Cardiac septum (tissue), 1 donor: ENCODE measurements at regions not wholly inside any gene's neighbourhood (a gene's known extent, or its start where the extent isn't known, plus 50 kb on each side); places are given as distances from the start of the nearest gene placed in this dataset.

Experiments
- DNase-seq: peaks from one replicate; pipeline ENCODE4 v3.0.0-alpha.2; 2020; ENCODE audit warnings: low spot score
- intact Hi-C: fragments of 100-400 bp; cut with DNase I; formaldehyde crosslinking; loops from one replicate; pipeline ENCODE4 v1.14.0; 2022
- donor health status: DM: no; HTN: no; CAD: no.

DNA sequence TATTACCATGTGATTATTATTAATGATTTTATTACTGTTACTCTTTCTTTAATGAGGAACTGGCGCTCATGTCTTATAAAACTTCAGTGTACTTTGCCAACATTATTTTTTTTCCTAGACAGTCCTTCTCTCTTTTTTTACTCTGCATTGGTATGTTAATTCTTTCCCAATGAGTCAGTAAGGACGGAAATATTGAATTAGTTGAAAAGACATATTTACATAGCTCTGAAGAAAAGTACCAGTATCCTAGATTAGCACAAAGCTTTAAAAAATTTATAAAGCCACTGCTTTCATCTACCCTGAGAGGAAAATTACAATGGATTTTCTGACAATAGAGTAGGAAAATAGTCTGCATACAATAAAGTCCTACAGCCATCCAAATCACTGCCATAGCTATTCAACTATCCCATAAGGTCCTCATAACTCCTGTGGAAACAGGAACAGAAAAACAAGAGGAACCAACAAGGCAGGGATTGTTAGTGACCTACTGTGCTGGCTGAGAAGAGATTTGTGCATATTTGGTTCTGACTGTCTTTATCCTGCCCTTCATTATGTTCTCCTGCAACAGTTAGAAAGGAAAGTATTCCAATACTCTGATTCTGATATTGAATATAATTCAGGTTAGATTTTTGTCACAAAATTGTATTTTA, 314.4 kb downstream of the AASDHPPT start:
- DNase-seq = no peak
- intact Hi-C loops = no loop called here

- DNase-seq = no peak
- intact Hi-C loops = no loop called here
These were observed 318.4 kb downstream of the AASDHPPT start for GRCh38 chr11:106395716-106396349.

DNA sequence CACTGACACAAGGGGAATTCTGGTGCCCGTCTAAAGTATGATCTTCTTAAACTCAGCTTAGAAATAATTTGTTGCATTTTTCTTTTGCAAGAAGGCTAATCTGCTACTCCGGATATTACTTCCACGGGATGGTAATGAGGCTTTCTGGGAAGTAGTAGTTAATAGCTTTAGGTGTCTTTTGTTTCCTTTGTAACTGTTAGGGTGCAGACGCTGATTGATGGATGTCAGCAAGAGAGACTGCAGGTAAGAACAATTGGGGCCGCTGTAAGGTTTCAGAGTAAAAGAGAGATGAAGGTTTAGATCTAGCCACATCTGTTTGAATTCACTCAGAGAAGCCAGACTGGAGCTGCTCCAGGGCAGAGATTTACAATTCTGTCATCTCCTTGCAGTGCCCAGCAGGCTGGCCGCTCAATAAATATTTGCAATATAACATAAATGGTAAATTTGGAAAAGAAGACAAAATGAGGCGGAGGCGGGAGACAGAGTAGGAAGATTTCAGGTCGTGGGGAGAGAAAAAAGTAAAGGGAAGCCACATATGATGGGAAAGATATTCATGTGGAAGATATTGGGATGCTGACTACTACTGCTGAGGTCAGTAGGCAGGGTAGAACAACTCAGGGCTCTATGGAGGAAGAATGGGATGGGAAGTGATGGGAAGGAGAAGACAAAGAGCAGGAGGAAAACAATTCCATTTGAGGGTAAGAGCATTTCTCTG, 320.5 kb downstream of the AASDHPPT start:
- intact Hi-C loops = no loop called here
- DNase-seq = no peak

DNA sequence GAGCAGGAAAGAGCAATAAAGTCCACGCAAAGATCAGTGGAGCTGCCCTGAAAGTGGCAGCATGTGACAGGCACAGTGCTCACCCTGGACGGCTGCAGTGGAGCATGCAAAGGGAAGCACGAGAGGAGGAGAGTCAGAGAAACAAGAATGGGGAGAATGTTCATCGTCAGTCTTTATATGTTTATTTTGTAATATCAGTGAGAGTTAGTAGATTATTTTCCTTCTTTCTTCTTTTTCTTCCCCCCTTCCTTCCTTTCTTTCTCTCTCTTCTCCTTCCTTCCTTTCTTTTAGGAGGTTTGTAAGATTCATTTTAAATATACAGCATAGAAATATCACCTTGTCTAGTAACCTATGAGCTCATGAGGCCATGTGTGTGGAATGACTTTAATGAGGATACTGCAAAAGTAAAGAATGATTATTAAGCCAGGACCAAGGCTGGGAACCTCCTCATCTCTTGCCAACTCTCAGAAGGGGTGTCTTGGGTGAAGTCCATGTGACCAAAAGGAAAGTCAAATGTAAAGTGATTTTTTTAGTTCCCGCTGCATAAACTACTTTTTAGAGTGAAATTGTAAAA, 321.1 kb downstream of the AASDHPPT start:
- DNase-seq = no peak
- intact Hi-C loops = no loop called here

DNA sequence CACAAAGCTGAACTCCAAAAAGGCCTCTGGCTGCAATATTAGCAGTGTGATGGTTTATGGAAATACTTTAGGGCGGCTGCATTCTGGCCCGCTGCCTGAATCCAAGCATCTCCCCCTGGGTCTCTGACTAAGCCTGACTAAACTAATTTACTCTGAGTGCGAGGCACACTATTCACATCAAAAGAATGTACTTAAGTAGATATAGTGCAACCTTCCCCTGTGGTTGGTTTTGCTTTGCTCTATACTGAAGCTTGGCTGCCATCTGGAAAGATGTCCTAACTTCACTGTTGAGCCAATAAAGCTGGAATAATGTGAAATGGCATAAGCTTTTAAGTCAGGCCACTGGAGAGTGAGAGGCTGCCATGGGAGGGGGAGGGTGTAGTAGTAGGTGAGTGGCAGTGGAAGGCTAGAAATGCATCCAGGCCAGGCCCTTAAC, 321.6 kb downstream of the AASDHPPT start:
- DNase-seq = no peak
- intact Hi-C loops = no loop called here

DNA sequence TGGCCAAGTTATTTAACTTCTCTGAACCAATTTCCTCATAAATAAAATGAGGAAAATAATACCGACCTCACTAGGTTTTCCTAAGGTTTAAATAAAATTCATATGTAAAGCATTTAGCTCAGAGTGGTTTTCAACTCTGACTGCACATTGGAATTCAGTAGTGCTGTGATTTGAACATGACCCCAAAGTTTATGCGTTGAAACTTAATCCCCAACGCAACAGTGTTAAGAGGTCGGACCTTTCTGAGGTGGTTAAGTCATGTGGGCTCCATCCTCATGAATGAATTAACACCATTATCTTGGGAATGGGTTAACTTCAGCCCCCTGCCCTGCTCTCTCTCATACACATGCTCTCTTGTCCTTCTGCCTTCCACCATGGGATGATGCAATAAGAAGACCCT, 322.2 kb downstream of the AASDHPPT start:
- no peak for DNase-seq

GRCh38 chr11:106400949-106401570, 323.6 kb downstream of the AASDHPPT start:
- intact Hi-C loops = no loop called here
- no peak for DNase-seq

More for the DNA sequence above, 322.2 kb downstream of the AASDHPPT start:
- intact Hi-C loops = no loop called here

DNA sequence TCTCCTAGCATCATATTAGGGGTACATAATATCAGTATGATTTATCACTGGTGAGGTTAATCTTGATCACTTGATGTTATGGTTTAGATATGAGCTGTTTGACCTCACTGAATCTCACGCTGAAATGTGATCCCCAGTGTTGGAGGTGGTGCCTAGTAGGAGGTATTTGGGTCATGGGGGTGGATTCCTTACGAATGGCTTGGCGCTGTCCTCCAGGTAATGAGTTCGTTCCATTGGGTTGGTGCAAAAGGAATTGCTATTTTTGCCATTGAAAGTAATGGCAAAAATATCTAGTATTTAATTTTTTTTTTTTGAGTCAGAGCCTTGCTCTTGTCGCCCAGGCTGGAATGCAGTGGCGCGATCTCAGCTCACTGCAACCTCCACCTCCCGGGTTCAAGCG, 326.3 kb downstream of the AASDHPPT start:
- no peak for DNase-seq
- intact Hi-C loops = no loop called here

- intact Hi-C loops = no loop called here
- no peak for DNase-seq
These were observed 331.8 kb downstream of the AASDHPPT start for GRCh38 chr11:106409222-106409621.

GRCh38 chr11:106409671-106410070, 332.2 kb downstream of the AASDHPPT start:
- no peak for DNase-seq
- intact Hi-C loops = no loop called here

DNA sequence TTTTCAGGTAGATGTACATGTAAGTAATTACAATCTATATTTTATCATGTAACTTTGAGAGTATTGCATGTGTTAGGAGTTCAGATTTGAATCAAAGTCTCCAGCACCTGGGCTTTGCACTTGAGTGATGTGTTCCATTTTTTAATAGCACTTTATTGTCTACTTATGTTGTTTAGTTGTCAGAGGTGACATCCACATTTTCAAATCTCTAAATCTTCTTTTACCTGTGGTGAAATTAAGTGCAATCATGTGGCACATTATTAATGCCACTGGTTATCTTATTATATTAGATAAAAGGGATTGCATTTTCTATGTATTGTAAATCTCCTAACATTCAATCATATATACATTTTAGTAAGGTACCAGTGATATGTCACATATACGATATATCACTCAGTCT, 333.4 kb downstream of the AASDHPPT start:
- intact Hi-C loops = no loop called here

DNA sequence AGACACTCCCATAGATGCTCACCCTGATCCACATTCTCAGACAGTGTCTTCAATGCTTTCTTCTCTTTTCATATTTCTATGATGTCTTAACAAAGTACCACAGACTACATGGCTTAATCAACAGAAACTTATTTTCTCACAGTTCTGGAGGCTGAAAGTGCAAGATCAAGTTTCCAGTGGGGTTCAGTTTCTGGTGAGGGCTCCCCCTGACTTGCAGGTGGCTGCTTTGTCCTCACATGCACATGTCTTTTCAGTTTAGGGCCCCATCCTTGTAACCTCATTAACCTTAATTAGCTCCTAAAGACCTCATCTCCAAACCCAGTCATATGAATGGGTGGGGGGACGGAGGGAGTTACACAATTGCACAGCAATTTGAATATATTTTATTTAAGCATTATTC, 335.8 kb downstream of the AASDHPPT start:
- no peak for DNase-seq
- intact Hi-C loops = no loop called here

More for the DNA sequence above, 333.4 kb downstream of the AASDHPPT start:
- DNase-seq = no peak

DNA sequence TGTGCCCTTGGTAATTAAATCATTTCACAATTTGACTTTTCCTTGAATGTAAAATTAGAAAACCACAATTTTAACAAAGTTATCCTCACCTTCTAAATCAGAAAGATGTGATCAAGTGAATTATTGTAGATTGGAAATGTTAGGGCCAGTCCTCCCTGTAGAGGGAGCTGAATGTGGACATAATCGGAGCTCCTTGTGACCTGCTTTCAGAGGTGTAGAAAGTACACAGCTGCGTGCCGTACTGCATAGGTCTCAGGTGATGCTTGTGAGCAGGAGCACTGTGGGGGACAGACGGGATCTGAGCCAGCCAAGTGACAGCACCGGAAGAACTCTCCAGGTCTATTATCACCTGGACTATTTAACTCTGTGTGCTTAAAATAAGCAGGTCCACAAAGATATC, 338.0 kb downstream of the AASDHPPT start:
- intact Hi-C loops = no loop called here

DNA sequence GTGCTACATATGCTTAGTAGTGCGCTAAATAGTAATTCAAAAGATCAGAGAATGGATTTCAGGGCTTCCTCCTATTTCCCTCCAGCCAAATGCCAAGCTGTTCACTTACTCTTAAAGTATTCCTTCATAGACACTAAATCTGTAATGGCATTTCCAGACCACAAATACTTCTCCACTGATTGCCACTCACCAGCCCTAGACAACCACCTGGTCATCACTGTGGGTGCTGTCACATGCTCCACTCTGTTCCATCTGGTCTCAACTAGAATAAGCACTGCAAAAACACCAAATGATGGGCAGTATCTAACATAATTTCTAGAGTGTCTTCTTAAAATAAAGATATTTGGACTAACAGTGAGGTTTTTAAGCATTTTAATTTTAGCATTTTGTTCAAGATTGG, 341.3 kb downstream of the AASDHPPT start:
- DNase-seq = no peak
- intact Hi-C loops = no loop called here

More for the DNA sequence above, 338.0 kb downstream of the AASDHPPT start:
- no peak for DNase-seq

DNA sequence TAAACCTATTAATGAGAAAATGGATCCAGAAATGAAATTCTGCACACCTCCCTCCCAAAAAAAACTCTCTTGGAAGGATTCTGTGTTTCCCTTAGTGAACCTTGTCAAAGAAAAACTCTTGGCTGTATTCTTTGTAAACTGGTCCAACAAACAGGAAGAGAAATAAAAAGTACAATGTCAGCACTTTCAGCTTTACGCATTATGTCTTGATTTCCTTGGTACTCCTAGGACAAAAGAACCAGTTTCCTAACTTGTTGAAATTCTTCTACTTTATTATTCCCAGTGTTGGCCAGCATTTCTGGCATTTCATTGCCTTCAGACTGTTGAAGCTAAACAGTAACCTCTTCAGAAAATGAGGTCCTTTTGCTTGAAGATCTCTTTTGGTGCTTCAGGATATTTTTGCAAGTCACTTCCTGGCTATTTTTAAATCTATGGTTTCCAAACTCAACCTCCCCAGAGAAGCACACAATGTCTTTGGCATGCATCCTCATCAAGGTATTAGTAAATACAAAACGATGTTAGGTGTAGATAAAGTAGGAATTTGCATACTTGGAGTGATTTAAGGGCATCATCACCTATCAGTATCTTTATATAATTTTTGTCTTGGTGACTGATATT, 342.7 kb downstream of the AASDHPPT start:
- intact Hi-C loops = no loop called here
- no peak for DNase-seq

DNA sequence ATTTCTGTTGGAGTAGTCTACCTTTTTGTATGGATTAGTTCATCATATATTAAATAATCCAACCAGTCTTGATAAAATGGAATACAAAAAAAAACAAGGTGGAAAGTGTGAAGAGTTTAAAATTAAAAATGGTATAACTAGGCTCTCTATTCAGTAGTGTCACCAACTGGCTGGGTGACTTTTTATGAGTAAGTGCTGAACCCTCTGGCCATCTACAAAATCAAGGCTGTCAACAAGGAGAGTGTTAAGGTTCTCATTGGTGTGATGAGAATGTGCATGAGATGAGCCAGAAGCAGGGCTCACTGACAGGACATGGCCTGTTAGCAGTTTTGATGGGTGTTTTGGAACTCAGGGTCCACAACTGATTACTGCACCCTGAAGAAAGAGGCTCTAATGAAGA, 343.2 kb downstream of the AASDHPPT start:
- no peak for DNase-seq
- intact Hi-C loops = no loop called here

GRCh38 chr11:106421676-106422292, 344.3 kb downstream of the AASDHPPT start:
- DNase-seq = no peak
- intact Hi-C loops = no loop called here

GRCh38 chr11:106422583-106422982, 345.1 kb downstream of the AASDHPPT start:
- DNase-seq = no peak
- intact Hi-C loops = no loop called here

GRCh38 chr11:106424111-106424510, 346.6 kb downstream of the AASDHPPT start:
- DNase-seq = no peak

More at GRCh38 chr11:106424111-106424510, 346.6 kb downstream of the AASDHPPT start:
- intact Hi-C loops = no loop called here
